NOMO-1 treated with dmso at 0.1 percent for 144 hours (cell line): ENCODE measurements at regions not wholly inside any gene's neighbourhood (a gene's known extent, or its start where the extent isn't known, plus 50 kb on each side); places are given as distances from the start of the nearest gene placed in this dataset.

Experiments
- DNase-seq: peaks from one replicate; lab custom pipeline; 2025; ENCODE audit not compliant: unreplicated experiment; lab: John Stamatoyannopoulos, UW

DNA sequence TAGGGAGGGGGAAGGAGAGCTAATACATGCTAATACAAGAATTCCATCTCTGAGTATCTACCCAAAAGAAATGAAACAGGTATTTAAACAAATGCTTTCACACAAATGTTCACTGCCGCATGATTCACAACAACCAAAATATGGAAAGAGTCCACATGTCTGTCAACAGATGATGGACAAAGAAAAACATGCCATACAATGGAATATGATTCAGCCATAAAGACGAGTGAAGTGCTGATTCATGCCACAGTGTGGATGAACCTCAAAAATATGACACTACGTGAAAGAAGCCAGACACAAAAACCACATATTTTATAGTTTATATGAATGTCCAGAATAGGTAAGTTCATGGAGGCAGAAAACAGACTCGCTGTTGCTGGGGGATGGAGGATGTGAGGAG, 321.4 kb downstream of the FOXL1 start:
- DNase-seq = no peak

DNA sequence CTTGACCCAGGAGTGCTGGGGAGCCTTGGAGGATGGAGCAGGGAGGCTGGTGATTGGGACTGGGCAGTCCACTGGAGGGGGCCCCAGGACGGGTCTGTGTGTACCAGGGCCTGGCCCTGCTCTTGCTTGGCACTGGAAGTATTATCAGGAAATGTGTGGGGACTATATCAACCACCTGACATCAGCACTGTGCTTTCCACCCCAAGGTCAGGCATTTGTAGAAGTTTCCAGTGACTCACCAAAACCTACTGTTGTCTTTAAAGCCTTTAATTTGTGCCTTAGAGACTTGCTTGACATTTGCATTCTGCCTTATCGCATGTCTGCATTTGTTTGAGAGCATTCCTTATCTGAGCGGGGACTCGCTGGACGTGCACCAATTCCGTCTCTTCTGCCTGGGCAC, 323.1 kb downstream of the FOXL1 start:
- no peak for DNase-seq

DNA sequence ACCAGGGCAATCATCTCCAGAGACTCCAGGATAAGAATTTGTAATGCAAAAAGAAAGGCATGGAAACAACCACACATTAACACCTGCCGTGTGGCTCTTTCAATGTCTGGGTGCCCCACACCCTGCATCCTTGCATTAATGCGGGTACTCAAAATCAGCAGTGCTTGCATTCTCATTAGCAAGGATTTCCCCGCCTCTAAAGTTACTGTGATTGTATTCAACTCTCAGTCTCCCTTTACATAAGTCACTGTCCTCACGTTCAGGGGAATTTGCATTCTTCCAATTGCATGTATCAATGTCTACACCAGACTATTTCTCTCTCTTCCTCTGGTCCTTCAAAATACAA, 324.3 kb downstream of the FOXL1 start:
- DNase-seq = no peak

- no peak for DNase-seq
These were observed 324.7 kb downstream of the FOXL1 start for GRCh38 chr16:86903068-86903467.

- no peak for DNase-seq
These were observed 327.0 kb downstream of the FOXL1 start for GRCh38 chr16:86905302-86905701.

GRCh38 chr16:86906623-86907022, 328.3 kb downstream of the FOXL1 start:
- DNase-seq = no peak

DNA sequence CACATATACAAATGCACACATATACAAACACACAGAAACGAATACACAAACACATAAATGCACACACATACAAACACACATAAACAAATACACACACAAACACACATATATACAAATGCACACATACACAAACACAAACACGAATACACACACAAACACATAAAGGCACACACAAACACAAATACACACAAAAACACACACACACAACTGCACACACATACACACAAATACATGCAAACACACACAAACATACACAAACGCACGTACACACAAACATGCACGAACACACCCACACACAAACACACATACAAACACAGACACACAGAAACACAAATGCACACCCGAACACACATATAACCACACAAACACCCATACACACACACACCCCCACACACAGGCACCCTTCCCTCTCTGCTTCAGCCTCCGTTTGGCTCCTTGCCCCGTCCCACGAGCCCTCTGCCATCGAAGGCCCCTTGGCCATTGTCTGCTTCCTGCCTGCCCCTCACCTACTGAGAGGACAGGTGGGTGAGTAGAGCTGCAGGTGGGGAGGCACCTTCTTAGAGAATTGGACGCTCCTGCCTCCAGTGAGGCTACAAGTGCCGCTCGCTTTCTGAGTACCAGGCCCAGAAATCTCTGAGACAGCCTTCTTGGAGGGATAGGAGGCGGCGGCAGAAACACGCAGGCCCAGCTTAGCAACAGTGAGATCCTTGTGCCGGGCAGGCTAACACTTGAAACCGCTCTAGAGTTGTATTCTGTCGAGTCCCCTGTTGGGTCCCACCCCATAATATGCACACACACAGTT, 331.2 kb downstream of the FOXL1 start:
- no peak for DNase-seq

- no peak for DNase-seq
These were observed 331.9 kb downstream of the FOXL1 start for GRCh38 chr16:86910161-86910769.

DNA sequence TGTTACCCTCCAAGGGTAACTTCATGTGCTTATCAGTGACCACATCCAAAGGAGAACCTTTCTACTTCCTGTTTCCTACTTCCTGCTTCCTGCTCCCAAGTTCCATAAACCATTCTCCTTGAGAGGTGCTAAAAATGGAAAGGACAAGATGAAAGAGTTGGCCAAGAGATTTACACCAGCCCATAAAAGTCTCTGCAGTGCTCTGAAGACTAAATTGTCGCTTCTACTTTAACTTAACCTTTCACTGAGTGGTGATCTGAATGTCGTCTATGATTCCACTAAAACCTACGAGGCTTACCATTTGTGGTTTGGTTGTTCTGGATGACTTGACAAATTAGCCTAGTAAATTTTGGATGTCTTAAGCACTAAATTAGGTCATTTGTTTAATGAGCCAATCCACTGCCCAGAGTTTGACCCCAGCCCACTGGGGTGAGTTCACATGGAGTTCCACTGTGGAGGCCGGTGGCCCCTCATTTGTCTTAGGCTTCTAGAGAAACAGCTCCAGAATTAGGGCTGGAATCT, 333.1 kb downstream of the FOXL1 start:
- no peak for DNase-seq

- DNase-seq = no peak
These were observed 335.5 kb downstream of the FOXL1 start for GRCh38 chr16:86913886-86914285.

DNA sequence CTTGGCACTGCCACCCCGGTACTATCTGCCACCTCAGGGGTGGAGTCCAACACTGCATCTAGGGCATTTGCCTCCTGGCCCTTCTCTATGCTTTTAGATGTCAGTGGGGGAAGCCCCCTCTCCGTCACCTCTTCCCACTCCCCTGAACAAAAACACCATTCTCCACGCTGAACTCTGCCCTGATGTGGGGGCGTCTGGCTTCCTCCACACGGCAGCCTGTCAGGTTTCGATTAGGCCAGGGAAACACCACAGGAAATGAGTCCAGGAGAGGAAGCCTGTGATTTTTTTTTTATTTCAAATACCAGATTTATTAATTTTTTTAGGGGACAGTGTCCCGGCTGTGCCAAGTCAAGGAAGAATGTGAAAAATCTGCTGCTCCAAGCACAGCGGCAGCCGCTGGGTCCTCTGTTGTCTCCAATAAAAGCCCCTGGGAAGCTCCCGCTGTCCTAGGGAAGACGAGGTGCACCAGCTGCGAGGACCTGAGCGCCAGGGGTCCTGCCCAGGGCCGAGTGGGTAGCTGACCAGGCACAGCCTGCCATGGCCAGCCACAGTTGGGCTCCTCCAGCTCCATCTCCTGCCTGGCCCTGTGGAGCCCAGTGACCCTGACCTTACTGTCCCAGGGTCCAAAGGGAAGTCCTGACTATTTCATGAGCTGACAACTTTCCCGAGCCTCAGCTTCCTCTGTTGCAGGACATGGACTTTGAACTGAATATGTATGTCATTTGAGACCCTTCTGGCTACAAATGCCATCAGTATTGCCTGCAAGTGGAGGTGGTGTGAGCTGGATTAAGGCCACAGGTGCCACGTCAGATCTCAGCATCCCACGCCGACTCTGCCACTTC, 336.7 kb downstream of the FOXL1 start:
- no peak for DNase-seq

DNA sequence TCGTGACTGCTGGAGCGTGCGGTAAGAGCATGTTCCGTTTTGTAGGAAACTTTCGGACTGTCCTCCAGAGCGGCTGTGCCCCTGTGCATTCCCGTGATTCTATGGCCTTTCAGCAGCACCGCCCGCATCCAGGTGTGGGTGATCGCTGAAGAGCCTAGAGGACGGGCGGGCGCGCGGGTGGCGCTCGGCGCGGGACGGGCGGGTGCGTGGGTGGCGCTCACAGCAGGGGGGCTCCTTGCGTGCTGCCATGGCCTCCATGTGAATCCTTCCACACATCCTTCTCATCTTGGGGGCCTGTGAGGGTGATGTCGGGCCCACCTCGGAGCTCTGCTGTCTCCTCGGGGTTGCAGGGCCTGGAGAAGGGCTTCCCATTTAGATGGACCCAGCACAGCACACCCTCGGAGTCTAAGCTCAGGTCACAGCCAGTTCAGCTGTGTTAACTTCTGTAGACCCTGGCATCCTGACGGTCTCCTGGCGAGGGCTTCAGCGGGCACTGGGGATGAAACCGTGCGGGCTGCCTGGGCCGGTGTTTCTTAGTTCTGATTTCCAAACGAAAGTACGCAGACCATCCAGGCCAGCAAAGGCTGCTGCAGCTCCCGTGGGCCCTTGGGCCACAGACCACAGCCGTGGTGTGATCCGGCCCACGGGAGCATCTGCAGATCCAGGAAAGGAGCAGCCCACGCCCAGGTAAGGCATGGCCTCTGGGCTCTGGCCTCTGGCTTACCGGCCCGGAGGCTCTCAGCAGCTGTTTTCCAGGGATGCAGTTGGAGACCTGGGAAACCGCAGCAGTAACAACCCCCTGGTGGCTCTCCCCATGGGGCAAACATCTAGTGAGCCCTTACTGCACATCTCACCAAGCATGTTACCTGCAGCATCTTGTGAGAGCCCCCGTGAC, 339.4 kb downstream of the FOXL1 start:
- DNase-seq = no peak

DNA sequence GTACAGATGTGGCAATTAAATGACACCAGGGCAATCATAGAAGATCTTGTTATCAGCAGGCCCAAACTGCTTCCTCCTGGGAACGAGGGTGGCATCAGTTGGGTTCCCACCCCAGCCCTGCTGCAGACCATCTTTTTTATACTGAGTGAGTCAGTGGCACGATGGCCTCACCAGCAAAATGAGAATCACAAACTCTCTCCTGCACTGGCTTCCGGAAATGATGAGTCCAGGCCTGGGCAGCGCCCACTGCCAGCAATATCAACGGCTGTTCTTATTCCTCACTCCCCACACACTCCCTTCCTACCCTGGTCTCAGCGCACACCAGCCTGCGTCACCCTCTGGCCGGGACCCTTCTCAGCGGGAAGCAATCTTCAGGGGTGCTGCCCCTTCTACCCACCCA, 340.3 kb downstream of the FOXL1 start:
- no peak for DNase-seq

GRCh38 chr16:86919078-86919477, 340.7 kb downstream of the FOXL1 start:
- no peak for DNase-seq

DNA sequence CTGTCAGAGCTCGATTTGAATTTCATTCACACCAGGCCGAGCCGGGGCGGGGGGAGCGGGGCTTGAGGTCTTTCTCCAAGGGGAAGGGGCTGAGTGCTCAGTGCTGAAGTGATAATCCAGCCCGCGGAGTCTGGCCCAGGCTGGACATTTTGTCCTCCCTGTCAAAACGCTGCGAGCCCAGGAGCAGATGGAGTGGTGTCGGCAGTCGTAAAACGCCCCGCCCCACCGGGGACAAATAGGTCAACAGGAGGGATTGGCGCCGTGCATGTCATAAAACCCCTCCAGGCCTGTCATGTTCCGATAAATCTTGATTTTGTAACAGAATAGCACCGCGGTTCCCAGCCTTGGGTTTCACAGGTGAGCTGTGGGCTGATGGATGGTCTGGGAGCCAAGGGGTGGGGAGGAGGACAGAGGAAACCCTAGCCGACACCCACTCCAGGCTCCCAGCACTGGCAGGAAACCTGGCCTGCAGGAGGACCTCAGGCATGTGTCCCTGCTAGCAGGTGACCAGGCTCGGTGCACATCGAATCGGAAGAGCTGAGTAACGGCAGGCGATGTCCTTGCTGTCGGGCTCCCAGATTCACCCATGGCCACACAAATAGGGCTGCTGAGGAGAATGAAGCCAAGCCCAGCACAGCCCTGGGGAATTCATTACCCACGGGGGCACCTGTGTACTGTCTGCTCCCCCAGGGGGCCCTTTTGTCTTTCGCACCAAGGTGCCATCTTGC, 341.4 kb downstream of the FOXL1 start:
- DNase-seq = no peak

- no peak for DNase-seq
These were observed 342.9 kb downstream of the FOXL1 start for GRCh38 chr16:86921289-86921688.

- no peak for DNase-seq
These were observed 344.0 kb downstream of the FOXL1 start for GRCh38 chr16:86922311-86922710.

DNA sequence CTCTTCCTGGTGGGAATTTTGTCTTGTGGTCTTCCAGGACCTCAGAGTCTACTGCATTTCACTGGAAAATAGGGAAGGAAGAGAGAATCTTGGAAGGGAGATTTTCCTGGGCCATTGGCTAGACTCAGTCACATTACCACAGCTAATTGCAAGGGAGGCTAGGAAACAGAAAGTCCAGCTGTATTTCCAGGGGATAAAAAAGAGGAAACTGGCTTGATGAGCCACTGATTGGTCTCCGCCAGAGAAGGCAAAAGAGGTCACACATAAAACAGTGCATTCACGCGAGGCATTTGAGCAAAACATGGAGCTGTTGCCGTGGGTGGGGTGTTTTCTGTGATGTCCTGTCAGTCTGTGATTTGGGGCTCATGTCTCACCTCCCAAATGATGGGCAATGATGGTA, 345.3 kb downstream of the FOXL1 start:
- no peak for DNase-seq

GRCh38 chr16:86924537-86924936, 346.2 kb downstream of the FOXL1 start:
- no peak for DNase-seq
